HL-60 (cell line): ENCODE measurements at regions not wholly inside any gene's neighbourhood (a gene's known extent, or its start where the extent isn't known, plus 50 kb on each side); places are given as distances from the start of the nearest gene placed in this dataset.
"Not testable (repeated sequence)": the region's sequence is repeated elsewhere in the genome, so short reads cannot be mapped to it uniquely, and the experiment has no call there.

Source experiments
- DNase-seq, 2 experiments: peaks; one replicate each; pipeline ENCODE4 v3.0.0-alpha.2; 2010 to 2020; ENCODE audit warnings: low read depth in 1 of 2, low spot score in 1 of 2
- H3K27ac ChIP-seq: fragments of 250-450 bp; sonication (Bioruptor Pico); replicated peaks from 2 replicates; pipeline ENCODE4 v1.5.1; 2020; ENCODE audit warnings: mild to moderate bottlenecking, moderate library complexity
- H3K27me3 ChIP-seq: fragments of 250-450 bp; sonication (Bioruptor Pico); 2 replicates; pipeline ENCODE4 v1.5.1; 2021; ENCODE audit warnings: mild to moderate bottlenecking, moderate library complexity; ENCODE audit not compliant: insufficient read depth, poor library complexity, severe bottlenecking
- H3K4me3 ChIP-seq: replicated peaks from 2 replicates; pipeline ENCODE4 v1.5.1; 2011; ENCODE audit warnings: mild to moderate bottlenecking, control low read depth, low read length; ENCODE audit not compliant: insufficient read depth
- GABPA ChIP-seq: IDR thresholded peaks from 2 replicates; pipeline ENCODE4 v1.6.1; 2012; ENCODE audit warnings: low read depth
- POLR2AphosphoS5 ChIP-seq: IDR thresholded peaks from 2 replicates; pipeline ENCODE4 v1.6.1; 2012; ENCODE audit warnings: low read depth
- SPI1 ChIP-seq: IDR thresholded peaks from 2 replicates; pipeline ENCODE4 v1.6.1; 2012; ENCODE audit warnings: low read depth, mild to moderate bottlenecking, borderline replicate concordance
- TF ChIP-seq, protein P1 (sequence below): IDR thresholded peaks from 2 replicates; pipeline ENCODE4 v1.6.1; 2012; ENCODE audit warnings: low read depth; ENCODE audit not compliant: insufficient replicate concordance
- TF ChIP-seq, protein P2 (sequence below): IDR thresholded peaks from one replicate; pipeline ENCODE4 v1.5.1; 2011; ENCODE audit warnings: low read length, control low read depth, inconsistent platforms; ENCODE audit not compliant: insufficient read depth

DNA sequence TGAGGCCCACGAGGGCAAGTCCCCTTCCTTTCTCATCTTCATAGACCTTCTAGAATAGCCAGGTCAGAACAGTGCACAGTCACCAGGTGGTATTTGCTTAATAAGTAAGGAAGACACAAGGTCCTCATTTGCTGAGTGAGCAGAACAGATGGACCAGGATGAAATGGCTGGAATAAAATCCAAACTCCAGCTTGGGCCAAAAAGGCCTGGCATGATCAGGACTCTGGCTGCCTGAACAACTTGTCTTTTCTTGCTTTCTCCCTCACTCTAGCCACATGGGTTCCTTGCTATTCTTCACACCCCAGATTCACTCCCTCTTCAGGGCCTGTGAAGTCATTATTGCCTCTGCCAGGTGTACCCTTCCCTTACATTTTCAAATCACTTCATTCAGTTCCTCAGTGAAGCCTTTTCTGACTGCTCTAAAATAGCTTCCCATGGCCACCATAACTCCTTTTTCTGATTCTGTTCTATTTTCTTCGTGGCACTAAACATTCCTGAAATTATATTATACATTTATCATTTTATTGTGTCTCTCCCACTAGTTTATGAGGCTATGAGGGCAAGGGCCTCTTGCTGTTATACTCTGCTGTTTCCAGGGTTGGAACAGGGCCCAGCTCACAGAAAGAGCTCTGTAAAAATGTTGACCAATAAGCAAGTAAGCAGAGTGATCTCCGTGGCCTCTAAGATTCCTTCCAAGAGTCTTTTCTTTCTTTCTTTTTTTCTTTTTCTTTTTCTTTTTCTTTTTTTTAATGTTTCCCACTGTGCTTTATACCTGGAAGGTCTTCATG is 150.8 kb downstream of the TTC8 start:
- no peak for DNase-seq

DNA sequence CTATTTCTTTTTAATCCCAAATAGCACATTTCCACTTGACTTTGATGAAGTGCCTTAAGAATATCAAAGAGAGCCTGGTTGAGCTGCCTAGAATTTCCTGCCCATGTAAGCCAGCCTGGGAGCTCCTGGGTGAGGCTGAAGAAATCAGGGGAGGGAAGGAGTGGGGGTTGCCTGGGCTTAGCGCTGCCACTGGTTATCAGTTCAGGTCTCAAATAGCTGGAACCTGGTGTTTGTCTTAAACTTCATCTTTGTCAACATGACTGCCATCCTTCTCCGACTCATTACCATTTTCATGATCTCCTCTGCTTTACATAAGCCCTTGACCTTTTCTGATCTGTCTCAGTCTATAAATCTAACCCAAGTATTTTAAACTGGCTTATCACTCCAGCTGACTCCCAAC is 151.5 kb downstream of the TTC8 start:
- DNase-seq = no peak
- no peaks in the 10 kb centered on the region for H3K27me3 ChIP-seq
- TF ChIP-seq POLR2AphosphoS5 = no peak
- H3K4me3 ChIP-seq = no peak overlapping the region
- no peak overlapping the region for H3K27ac ChIP-seq

More for the DNA sequence above, 150.8 kb downstream of the TTC8 start:
- no peak for TF ChIP-seq SPI1
- TF ChIP-seq POLR2AphosphoS5 = no peak
- TF ChIP-seq, protein P1, sequence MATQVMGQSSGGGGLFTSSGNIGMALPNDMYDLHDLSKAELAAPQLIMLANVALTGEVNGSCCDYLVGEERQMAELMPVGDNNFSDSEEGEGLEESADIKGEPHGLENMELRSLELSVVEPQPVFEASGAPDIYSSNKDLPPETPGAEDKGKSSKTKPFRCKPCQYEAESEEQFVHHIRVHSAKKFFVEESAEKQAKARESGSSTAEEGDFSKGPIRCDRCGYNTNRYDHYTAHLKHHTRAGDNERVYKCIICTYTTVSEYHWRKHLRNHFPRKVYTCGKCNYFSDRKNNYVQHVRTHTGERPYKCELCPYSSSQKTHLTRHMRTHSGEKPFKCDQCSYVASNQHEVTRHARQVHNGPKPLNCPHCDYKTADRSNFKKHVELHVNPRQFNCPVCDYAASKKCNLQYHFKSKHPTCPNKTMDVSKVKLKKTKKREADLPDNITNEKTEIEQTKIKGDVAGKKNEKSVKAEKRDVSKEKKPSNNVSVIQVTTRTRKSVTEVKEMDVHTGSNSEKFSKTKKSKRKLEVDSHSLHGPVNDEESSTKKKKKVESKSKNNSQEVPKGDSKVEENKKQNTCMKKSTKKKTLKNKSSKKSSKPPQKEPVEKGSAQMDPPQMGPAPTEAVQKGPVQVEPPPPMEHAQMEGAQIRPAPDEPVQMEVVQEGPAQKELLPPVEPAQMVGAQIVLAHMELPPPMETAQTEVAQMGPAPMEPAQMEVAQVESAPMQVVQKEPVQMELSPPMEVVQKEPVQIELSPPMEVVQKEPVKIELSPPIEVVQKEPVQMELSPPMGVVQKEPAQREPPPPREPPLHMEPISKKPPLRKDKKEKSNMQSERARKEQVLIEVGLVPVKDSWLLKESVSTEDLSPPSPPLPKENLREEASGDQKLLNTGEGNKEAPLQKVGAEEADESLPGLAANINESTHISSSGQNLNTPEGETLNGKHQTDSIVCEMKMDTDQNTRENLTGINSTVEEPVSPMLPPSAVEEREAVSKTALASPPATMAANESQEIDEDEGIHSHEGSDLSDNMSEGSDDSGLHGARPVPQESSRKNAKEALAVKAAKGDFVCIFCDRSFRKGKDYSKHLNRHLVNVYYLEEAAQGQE = no peak
- no peak for TF ChIP-seq GABPA
- TF ChIP-seq, protein P2, sequence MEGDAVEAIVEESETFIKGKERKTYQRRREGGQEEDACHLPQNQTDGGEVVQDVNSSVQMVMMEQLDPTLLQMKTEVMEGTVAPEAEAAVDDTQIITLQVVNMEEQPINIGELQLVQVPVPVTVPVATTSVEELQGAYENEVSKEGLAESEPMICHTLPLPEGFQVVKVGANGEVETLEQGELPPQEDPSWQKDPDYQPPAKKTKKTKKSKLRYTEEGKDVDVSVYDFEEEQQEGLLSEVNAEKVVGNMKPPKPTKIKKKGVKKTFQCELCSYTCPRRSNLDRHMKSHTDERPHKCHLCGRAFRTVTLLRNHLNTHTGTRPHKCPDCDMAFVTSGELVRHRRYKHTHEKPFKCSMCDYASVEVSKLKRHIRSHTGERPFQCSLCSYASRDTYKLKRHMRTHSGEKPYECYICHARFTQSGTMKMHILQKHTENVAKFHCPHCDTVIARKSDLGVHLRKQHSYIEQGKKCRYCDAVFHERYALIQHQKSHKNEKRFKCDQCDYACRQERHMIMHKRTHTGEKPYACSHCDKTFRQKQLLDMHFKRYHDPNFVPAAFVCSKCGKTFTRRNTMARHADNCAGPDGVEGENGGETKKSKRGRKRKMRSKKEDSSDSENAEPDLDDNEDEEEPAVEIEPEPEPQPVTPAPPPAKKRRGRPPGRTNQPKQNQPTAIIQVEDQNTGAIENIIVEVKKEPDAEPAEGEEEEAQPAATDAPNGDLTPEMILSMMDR = no peak
- no peak overlapping the region for H3K27ac ChIP-seq
- no peak overlapping the region for H3K4me3 ChIP-seq
- H3K27me3 ChIP-seq = no peaks in the 10 kb centered on the region

DNA sequence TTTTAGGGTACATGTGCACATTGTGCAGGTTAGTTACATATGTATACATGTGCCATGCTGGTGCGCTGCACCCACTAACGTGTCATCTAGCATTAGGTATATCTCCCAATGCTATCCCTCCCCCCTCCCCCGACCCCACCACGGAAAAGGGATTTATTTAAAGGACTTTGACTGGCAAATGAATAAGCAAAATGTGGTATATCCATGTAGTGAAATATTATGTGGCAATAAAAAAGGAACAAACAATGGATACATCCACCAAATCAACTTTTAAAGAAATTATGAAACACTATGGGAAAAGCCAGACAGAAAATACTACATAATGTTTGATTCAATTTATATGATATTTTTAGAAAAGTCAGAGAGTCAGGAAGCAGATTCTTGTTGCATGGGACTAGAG is 156.5 kb downstream of the TTC8 start:
- H3K27me3 ChIP-seq, H3K4me3 ChIP-seq, DNase-seq, H3K27ac ChIP-seq: not testable (repeated sequence)

DNA sequence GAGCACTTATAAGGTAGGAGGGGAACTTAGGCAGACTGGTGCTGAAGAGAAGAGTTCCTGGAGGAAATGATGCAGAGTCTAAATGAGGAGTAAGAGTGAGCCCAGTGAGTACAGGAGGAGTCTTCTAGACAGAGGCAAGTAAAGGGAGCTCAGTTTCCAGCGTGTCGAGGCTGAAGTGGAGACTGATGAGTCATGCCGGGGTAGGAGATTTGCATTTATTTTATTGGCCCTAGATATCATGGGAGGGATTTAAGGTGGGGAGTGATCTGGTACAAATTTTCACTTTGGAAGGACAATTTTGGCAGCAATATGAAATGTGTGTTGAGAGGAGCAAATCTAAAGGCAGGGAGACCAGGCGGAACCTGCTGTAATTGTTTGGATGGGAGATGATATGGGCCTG is 157.5 kb downstream of the TTC8 start:
- DNase-seq = no peak

More for the DNA sequence above, 157.5 kb downstream of the TTC8 start:
- no peak overlapping the region for H3K4me3 ChIP-seq
- TF ChIP-seq SPI1 (no peak), POLR2AphosphoS5 (no peak), GABPA (no peak)
- TF ChIP-seq, protein P1 = no peak
- TF ChIP-seq, protein P2 = no peak
- H3K27me3 ChIP-seq = no peaks in the 10 kb centered on the region
- no peak overlapping the region for H3K27ac ChIP-seq
